ENCODE measurements at regions not wholly inside any gene's neighbourhood (a gene's known extent, or its start where the extent isn't known, plus 50 kb on each side); places are given as distances from the start of the nearest gene placed in this dataset.

DNA sequence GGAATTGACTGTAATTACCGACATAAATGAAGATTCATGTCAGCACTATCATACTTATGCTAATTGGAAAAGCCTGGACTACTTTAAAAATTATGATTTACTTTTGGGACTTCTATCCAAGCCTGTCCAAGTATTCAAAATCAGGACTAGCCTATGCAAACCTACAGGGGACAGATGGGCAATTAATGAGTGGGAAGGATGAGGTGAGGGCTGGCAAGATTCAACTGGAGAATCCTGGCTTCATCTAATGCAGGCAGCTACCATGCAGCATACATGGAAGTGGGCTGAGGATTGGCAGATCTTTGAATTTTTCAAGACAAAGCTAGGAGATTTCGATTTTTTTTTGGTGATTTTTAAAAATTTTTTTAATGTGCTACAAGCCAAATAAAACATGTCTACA lies 532.6 kb downstream of the CSNK1G3 start:
- Histone ChIP-seq H3K27me3 (ENCODE audit: insufficient read depth) (no peaks in the 10 kb centered on the region), H3K9ac (no peak overlapping the region), H2AFZ (ENCODE audit: low read depth) (no peak overlapping the region), H3K4me2 (no peak overlapping the region), H3K36me3 (replicated peaks in 1 of 2; ENCODE audit: control insufficient read depth in 1 of 2, insufficient read depth in 2 of 2, low read length in 1 of 2) (no peaks in the 10 kb centered on the region), H3K4me1 (ENCODE audit: control insufficient read depth in 1 of 2, insufficient read depth in 2 of 2, low read depth in 1 of 2, low read length in 1 of 2) (no peaks in the 10 kb centered on the region; a peak in 1 of 4 replicates), H3K9me2 (no peaks in the 10 kb centered on the region), H3K27ac (ENCODE audit: low read depth in 2 of 2, low read length in 1 of 2) (no peak overlapping the region), H3K9me3 (no peaks in the 10 kb centered on the region), H3F3A (replicated peaks; ENCODE audit: insufficient read depth) (no peaks in the 10 kb centered on the region), H3K4me3 (ENCODE audit: low read depth in 2 of 2, low read length in 1 of 2) (no peak overlapping the region), H3K79me2 (ENCODE audit: insufficient read depth) (no peaks in the 10 kb centered on the region), H4K20me1 (ENCODE audit: insufficient read depth) (no peaks in the 10 kb centered on the region)
- CTCF ChIA-PET = interaction anchor here (1.0 to 2.7 kb wide), 3 partner anchors 9 to 13 kb away, joined by 3 to 13 read pairs (median 3); no protein-coding TSS in a partner anchor
- TF ChIP-seq GATA2 (CRISPR knock-in tag; IDR thresholded peaks at IDR 0.05) = no peak
- TF ChIP-seq TAF1 (IDR thresholded peaks at IDR 0.05; ENCODE audit: borderline replicate concordance, low read depth, low read length) = no peak
- TF ChIP-seq RXRA (IDR thresholded peaks at IDR 0.05; ENCODE audit: borderline replicate concordance, low read depth) = no peak
- no peak for TF ChIP-seq NFIC (IDR thresholded peaks at IDR 0.05; ENCODE audit: borderline replicate concordance)
- TF ChIP-seq RAD21 (IDR thresholded peaks at IDR 0.05; ENCODE audit: low read length) = no peak
- TF ChIP-seq FOXM1 (IDR thresholded peaks at IDR 0.05; ENCODE audit: low read depth) = no peak
- no peak for TF ChIP-seq FOSL2 (IDR thresholded peaks at IDR 0.05; ENCODE audit: borderline replicate concordance, low read depth)
- no peak for TF ChIP-seq GABPA (IDR thresholded peaks at IDR 0.05; ENCODE audit: low read depth)
- TF ChIP-seq, protein P1, sequence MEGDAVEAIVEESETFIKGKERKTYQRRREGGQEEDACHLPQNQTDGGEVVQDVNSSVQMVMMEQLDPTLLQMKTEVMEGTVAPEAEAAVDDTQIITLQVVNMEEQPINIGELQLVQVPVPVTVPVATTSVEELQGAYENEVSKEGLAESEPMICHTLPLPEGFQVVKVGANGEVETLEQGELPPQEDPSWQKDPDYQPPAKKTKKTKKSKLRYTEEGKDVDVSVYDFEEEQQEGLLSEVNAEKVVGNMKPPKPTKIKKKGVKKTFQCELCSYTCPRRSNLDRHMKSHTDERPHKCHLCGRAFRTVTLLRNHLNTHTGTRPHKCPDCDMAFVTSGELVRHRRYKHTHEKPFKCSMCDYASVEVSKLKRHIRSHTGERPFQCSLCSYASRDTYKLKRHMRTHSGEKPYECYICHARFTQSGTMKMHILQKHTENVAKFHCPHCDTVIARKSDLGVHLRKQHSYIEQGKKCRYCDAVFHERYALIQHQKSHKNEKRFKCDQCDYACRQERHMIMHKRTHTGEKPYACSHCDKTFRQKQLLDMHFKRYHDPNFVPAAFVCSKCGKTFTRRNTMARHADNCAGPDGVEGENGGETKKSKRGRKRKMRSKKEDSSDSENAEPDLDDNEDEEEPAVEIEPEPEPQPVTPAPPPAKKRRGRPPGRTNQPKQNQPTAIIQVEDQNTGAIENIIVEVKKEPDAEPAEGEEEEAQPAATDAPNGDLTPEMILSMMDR (IDR thresholded peaks at IDR 0.05) = no peak
- TF ChIP-seq TCF12 (IDR thresholded peaks at IDR 0.05) = no peak
- TF ChIP-seq, protein P2, sequence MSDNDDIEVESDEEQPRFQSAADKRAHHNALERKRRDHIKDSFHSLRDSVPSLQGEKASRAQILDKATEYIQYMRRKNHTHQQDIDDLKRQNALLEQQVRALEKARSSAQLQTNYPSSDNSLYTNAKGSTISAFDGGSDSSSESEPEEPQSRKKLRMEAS (IDR thresholded peaks at IDR 0.05; ENCODE audit: low read depth) = no peak
- TF ChIP-seq POLR2AphosphoS5 (IDR thresholded peaks at IDR 0.05; ENCODE audit: low read depth, low read length) = no peak
- no peak for TF ChIP-seq TEAD4 (IDR thresholded peaks at IDR 0.05; ENCODE audit: borderline replicate concordance, insufficient read depth)
- no peak for TF ChIP-seq SIN3A (IDR thresholded peaks at IDR 0.05; ENCODE audit: borderline replicate concordance, low read depth, low read length)
- no peak for TF ChIP-seq RFX5 (IDR thresholded peaks at IDR 0.05; ENCODE audit: low read length)
- no peak for TF ChIP-seq MEF2A (IDR thresholded peaks at IDR 0.05; ENCODE audit: borderline replicate concordance, low read depth)
- TF ChIP-seq MXI1 (IDR thresholded peaks at IDR 0.05; ENCODE audit: low read depth, low read length) = no peak
- TF ChIP-seq EP300 (IDR thresholded peaks at IDR 0.05; ENCODE audit: borderline replicate concordance in 1 of 2, low read depth in 1 of 2, low read length in 1 of 2) = no peak
- no peak for DNase-seq
- POLR2A ChIA-PET = no interaction called here
- 43% methylated on average over 2 of the region's 2 CpGs for WGBS (ENCODE audit: low lambda C conversion rate)

DNA sequence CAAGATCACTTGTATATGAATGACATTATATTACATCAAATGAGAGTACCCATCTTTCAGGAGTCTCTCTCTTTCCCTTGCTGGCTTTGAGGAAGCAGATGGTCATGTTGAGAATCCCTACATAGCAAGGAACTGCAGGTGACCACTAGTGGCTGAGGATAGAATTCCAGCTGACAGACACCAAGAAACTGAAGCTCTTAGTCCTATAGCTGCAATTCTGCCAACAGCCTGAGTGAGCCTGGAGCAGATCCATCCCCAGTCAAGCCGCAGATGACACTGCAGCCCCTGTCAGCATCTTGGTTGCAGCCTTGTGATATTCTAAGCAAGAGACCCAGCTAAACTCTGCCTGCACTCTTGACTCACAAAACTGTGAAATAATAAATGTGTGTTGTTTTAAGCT lies 531.5 kb downstream of the CSNK1G3 start:
- Histone ChIP-seq H3K79me2 (ENCODE audit: insufficient read depth) (no peaks in the 10 kb centered on the region), H3K4me1 (ENCODE audit: control insufficient read depth in 1 of 2, insufficient read depth in 2 of 2, low read depth in 1 of 2, low read length in 1 of 2) (no peaks in the 10 kb centered on the region; a peak in 1 of 4 replicates), H3K27ac (ENCODE audit: low read depth in 2 of 2, low read length in 1 of 2) (no peak overlapping the region), H2AFZ (ENCODE audit: low read depth) (no peak overlapping the region), H3F3A (replicated peaks; ENCODE audit: insufficient read depth) (no peaks in the 10 kb centered on the region), H3K4me3 (ENCODE audit: low read depth in 2 of 2, low read length in 1 of 2) (no peak overlapping the region), H3K36me3 (replicated peaks in 1 of 2; ENCODE audit: control insufficient read depth in 1 of 2, insufficient read depth in 2 of 2, low read length in 1 of 2) (no peaks in the 10 kb centered on the region), H3K4me2 (no peak overlapping the region), H4K20me1 (ENCODE audit: insufficient read depth) (no peaks in the 10 kb centered on the region), H3K9ac (no peak overlapping the region), H3K9me3 (no peaks in the 10 kb centered on the region), H3K9me2 (no peaks in the 10 kb centered on the region), H3K27me3 (ENCODE audit: insufficient read depth) (no peaks in the 10 kb centered on the region)
- DNase-seq = peak; percentile 2
- CTCF ChIA-PET = interaction anchor here (1.2 to 2.7 kb wide), 2 partner anchors 12 to 58 kb away, joined by 4 to 13 read pairs; no protein-coding TSS in a partner anchor
- POLR2A ChIA-PET = no interaction called here
- WGBS (ENCODE audit: low lambda C conversion rate) = 85% methylated on average over 1 of the region's 1 CpG
- TF ChIP-seq, protein P3, sequence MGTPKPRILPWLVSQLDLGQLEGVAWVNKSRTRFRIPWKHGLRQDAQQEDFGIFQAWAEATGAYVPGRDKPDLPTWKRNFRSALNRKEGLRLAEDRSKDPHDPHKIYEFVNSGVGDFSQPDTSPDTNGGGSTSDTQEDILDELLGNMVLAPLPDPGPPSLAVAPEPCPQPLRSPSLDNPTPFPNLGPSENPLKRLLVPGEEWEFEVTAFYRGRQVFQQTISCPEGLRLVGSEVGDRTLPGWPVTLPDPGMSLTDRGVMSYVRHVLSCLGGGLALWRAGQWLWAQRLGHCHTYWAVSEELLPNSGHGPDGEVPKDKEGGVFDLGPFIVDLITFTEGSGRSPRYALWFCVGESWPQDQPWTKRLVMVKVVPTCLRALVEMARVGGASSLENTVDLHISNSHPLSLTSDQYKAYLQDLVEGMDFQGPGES (IDR thresholded peaks at IDR 0.05; ENCODE audit: low read depth, low read length) = no peak
- TF ChIP-seq FOXM1 (IDR thresholded peaks at IDR 0.05; ENCODE audit: low read depth) (no peak), FOSL2 (IDR thresholded peaks at IDR 0.05; ENCODE audit: borderline replicate concordance, low read depth) (no peak), MEF2A (IDR thresholded peaks at IDR 0.05; ENCODE audit: borderline replicate concordance, low read depth) (no peak), YY1 (IDR thresholded peaks at IDR 0.05; ENCODE audit: low read depth) (no peak), RAD21 (IDR thresholded peaks at IDR 0.05; ENCODE audit: low read length) (no peak), EZH2phosphoT487 (IDR thresholded peaks at IDR 0.05; ENCODE audit: borderline replicate concordance, low read depth) (no peak), POLR2AphosphoS5 (IDR thresholded peaks at IDR 0.05; ENCODE audit: low read depth, low read length) (no peak), MXI1 (IDR thresholded peaks at IDR 0.05; ENCODE audit: low read depth, low read length) (no peak), EP300 (IDR thresholded peaks at IDR 0.05; ENCODE audit: borderline replicate concordance in 1 of 2, low read depth in 1 of 2, low read length in 1 of 2) (no peak), SMC3 (IDR thresholded peaks at IDR 0.05; ENCODE audit: low read depth, low read length) (no peak), TCF12 (IDR thresholded peaks at IDR 0.05) (no peak)
- TF ChIP-seq, protein P4, sequence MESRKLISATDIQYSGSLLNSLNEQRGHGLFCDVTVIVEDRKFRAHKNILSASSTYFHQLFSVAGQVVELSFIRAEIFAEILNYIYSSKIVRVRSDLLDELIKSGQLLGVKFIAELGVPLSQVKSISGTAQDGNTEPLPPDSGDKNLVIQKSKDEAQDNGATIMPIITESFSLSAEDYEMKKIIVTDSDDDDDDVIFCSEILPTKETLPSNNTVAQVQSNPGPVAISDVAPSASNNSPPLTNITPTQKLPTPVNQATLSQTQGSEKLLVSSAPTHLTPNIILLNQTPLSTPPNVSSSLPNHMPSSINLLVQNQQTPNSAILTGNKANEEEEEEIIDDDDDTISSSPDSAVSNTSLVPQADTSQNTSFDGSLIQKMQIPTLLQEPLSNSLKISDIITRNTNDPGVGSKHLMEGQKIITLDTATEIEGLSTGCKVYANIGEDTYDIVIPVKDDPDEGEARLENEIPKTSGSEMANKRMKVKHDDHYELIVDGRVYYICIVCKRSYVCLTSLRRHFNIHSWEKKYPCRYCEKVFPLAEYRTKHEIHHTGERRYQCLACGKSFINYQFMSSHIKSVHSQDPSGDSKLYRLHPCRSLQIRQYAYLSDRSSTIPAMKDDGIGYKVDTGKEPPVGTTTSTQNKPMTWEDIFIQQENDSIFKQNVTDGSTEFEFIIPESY (IDR thresholded peaks at IDR 0.05; ENCODE audit: borderline replicate concordance, low read depth) = no peak

Measured in SK-N-SH (cell line).